GM19043 (cell line): ENCODE measurements at regions not wholly inside any gene's neighbourhood (a gene's known extent, or its start where the extent isn't known, plus 50 kb on each side); places are given as distances from the start of the nearest gene placed in this dataset.
"Not testable (repeated sequence)": the region's sequence is repeated elsewhere in the genome, so short reads cannot be mapped to it uniquely, and the experiment has no call there.

Experiments used
- ATAC-seq: cut with Tn5 transposase; IDR thresholded peaks from one replicate; pipeline ENCODE4 v1.9.1; 2021; ENCODE audit warnings: low read depth; ENCODE audit not compliant: unreplicated experiment

- ATAC-seq: not testable (repeated sequence)
Observed at GRCh38 chr2:194504876-194505275, 1152.2 kb upstream of the SLC39A10 start.

GRCh38 chr2:194495046-194495445, 1162.0 kb upstream of the SLC39A10 start:
- ATAC-seq: no peak

- no peak for ATAC-seq
Observed at GRCh38 chr2:194494401-194494800, 1162.6 kb upstream of the SLC39A10 start.

- ATAC-seq: no peak
Observed at GRCh38 chr2:194491409-194492115, 1165.5 kb upstream of the SLC39A10 start.

GRCh38 chr2:194486326-194486725, 1170.7 kb upstream of the SLC39A10 start:
- ATAC-seq: no peak

GRCh38 chr2:194483041-194483440, 1174.0 kb upstream of the SLC39A10 start:
- no peak for ATAC-seq

GRCh38 chr2:194465641-194466040, 1191.4 kb upstream of the SLC39A10 start:
- no peak for ATAC-seq

- no peak for ATAC-seq
Observed at GRCh38 chr2:194464964-194465638, 1191.9 kb upstream of the SLC39A10 start.

- ATAC-seq: not testable (repeated sequence)
Observed at GRCh38 chr2:194462883-194463282, 1194.1 kb upstream of the SLC39A10 start.

- no peak for ATAC-seq
Observed at GRCh38 chr2:194455358-194455757, 1201.7 kb upstream of the SLC39A10 start.

GRCh38 chr2:194452504-194452903, 1204.5 kb upstream of the SLC39A10 start:
- no peak for ATAC-seq

- ATAC-seq: no peak
Observed at GRCh38 chr2:194445226-194445625, 1211.8 kb upstream of the SLC39A10 start.

GRCh38 chr2:194443926-194444325, 1213.1 kb upstream of the SLC39A10 start:
- no peak for ATAC-seq

GRCh38 chr2:194424683-194425209, 1232.3 kb upstream of the SLC39A10 start:
- no peak for ATAC-seq

GRCh38 chr2:194411221-194411620, 1245.8 kb upstream of the SLC39A10 start:
- no peak for ATAC-seq

GRCh38 chr2:194395818-194396217, 1261.2 kb upstream of the SLC39A10 start:
- no peak for ATAC-seq

GRCh38 chr2:194385376-194385775, 1271.7 kb upstream of the SLC39A10 start:
- no peak for ATAC-seq

GRCh38 chr2:194383401-194383800, 1273.6 kb upstream of the SLC39A10 start:
- no peak for ATAC-seq

- ATAC-seq: no peak
Observed at GRCh38 chr2:194382221-194382620, 1274.8 kb upstream of the SLC39A10 start.

- ATAC-seq: no peak
Observed at GRCh38 chr2:194380011-194380410, 1277.0 kb upstream of the SLC39A10 start.

GRCh38 chr2:194367390-194367789, 1289.6 kb upstream of the SLC39A10 start:
- not testable (repeated sequence) for ATAC-seq

- ATAC-seq: no peak
Observed at GRCh38 chr2:194363878-194364277, 1293.1 kb upstream of the SLC39A10 start.
